ENCODE measurements at regions not wholly inside any gene's neighbourhood (a gene's known extent, or its start where the extent isn't known, plus 50 kb on each side); places are given as distances from the start of the nearest gene placed in this dataset.
A peak's percentile ranks its signal among the peaks of the same experiment; 100 is the strongest.

GRCh38 chr6:4010048-4010447, 68.9 kb downstream of the FAM217A start:
- Mint-ChIP-seq H3K36me3 (peaks cover 12 to 25% of the 10 kb centered on the region in 2 donors), H3K9me3 (no peaks in the 10 kb centered on the region), H3K4me1 (peaks cover 17% of the 10 kb centered on the region), H3K27ac (no peak overlapping the region), H3K27me3 (ENCODE audit: low read depth in 3 of 3) (no peaks in the 10 kb centered on the region), H3K4me3 (no peak overlapping the region)
- Histone ChIP-seq H3K27ac (ENCODE audit: low read depth in 1 of 2, low read length in 2 of 2) (no peak overlapping the region), H3K9ac (ENCODE audit: insufficient read depth, low read length, poor library complexity, severe bottlenecking) (no peak overlapping the region), H3K9me3 (replicated peaks in 1 of 2; ENCODE audit: control insufficient read depth in 1 of 2, insufficient read depth in 1 of 2, low read length in 2 of 2) (no peaks in the 10 kb centered on the region), H4K20me1 (ENCODE audit: insufficient read depth, low read length) (peaks cover 18% of the 10 kb centered on the region), H3K27me3 (ENCODE audit: control insufficient read depth in 2 of 2, insufficient read depth in 2 of 2, low read length in 2 of 2) (no peaks in the 10 kb centered on the region), H3K79me2 (ENCODE audit: insufficient read depth, low read length) (peaks cover 62% of the 10 kb centered on the region), H3K4me2 (replicated peaks; ENCODE audit: extremely low read depth, low read length, poor library complexity, severe bottlenecking) (no peak overlapping the region), H2AFZ (ENCODE audit: insufficient read depth, low read depth, low read length, poor library complexity, severe bottlenecking) (no peak overlapping the region), H3K36me3 (replicated peaks in 1 of 2; ENCODE audit: control insufficient read depth in 1 of 2, insufficient read depth in 2 of 2, low read length in 2 of 2) (no peaks in the 10 kb centered on the region), H3K4me1 (ENCODE audit: control insufficient read depth in 1 of 2, insufficient read depth in 2 of 2, low read length in 2 of 2) (peaks cover 11% of the 10 kb centered on the region in 2 donors), H3K4me3 (replicated peaks in 1 of 3; ENCODE audit: low read depth in 2 of 3, low read length in 3 of 3) (no peak overlapping the region)
- no peak for TF ChIP-seq CTCF (IDR thresholded peaks at IDR 0.05)
- no peak for DNase-seq
- WGBS (ENCODE audit: insufficient coverage) = no CpG with 5 or more reads among the region's 2 CpGs
- intact Hi-C loops (cut with micrococcal nuclease) = no loop called here

- Histone ChIP-seq H3K9me3 (replicated peaks in 1 of 2; ENCODE audit: control insufficient read depth in 1 of 2, insufficient read depth in 1 of 2, low read length in 2 of 2) (no peaks in the 10 kb centered on the region), H3K27ac (ENCODE audit: low read depth in 1 of 2, low read length in 2 of 2) (peak overlapping the region in 1 of 2 donors; percentile 50), H3K36me3 (replicated peaks in 1 of 2; ENCODE audit: control insufficient read depth in 1 of 2, insufficient read depth in 2 of 2, low read length in 2 of 2) (no peaks in the 10 kb centered on the region), H3K4me3 (replicated peaks in 1 of 3; ENCODE audit: low read depth in 2 of 3, low read length in 3 of 3) (no peak overlapping the region), H3K9ac (ENCODE audit: insufficient read depth, low read length, poor library complexity, severe bottlenecking) (no peak overlapping the region), H3K27me3 (ENCODE audit: control insufficient read depth in 2 of 2, insufficient read depth in 2 of 2, low read length in 2 of 2) (no peaks in the 10 kb centered on the region), H2AFZ (ENCODE audit: insufficient read depth, low read depth, low read length, poor library complexity, severe bottlenecking) (no peak overlapping the region), H3K79me2 (ENCODE audit: insufficient read depth, low read length) (peaks cover 69% of the 10 kb centered on the region), H3K4me2 (replicated peaks; ENCODE audit: extremely low read depth, low read length, poor library complexity, severe bottlenecking) (no peak overlapping the region), H4K20me1 (ENCODE audit: insufficient read depth, low read length) (peaks cover 18% of the 10 kb centered on the region), H3K4me1 (ENCODE audit: control insufficient read depth in 1 of 2, insufficient read depth in 2 of 2, low read length in 2 of 2) (peaks cover 11% of the 10 kb centered on the region in 2 donors)
- Mint-ChIP-seq H3K36me3 (peaks cover 12 to 30% of the 10 kb centered on the region in 2 donors), H3K9me3 (no peaks in the 10 kb centered on the region), H3K4me3 (no peak overlapping the region), H3K27me3 (ENCODE audit: low read depth in 3 of 3) (no peaks in the 10 kb centered on the region), H3K4me1 (peaks cover 17% of the 10 kb centered on the region), H3K27ac (peak overlapping the region in 4 of 7 donors; percentile 2 to 83 (median 40))
- no peak for DNase-seq
- intact Hi-C loops (cut with micrococcal nuclease) = no loop called here
- WGBS (ENCODE audit: insufficient coverage) = 42% methylated on average over 3 of the region's 3 CpGs
- no peak for TF ChIP-seq CTCF (IDR thresholded peaks at IDR 0.05)
These were observed 68.2 kb downstream of the FAM217A start for GRCh38 chr6:4010689-4011090.
